ENCODE measurements at regions not wholly inside any gene's neighbourhood (a gene's known extent, or its start where the extent isn't known, plus 50 kb on each side); places are given as distances from the start of the nearest gene placed in this dataset.

DNA sequence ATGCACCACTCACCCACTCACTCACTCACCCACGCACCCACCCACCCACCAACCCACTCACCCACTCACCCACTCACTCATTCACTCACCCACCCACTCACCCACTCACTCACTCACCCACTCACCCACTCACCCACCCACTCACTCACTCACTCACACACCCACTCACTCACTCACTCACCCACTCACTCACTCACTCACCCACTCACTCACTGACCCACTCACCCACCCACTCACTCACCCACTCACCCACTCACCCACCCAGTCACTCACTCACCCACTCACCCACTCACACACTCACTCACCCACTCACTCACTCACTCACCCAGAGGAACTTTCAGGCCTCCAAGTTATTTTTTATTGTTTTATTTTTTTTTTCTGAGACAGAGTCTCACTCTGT, 93.1 kb upstream of the MKI67 start:
- WGBS, 2 donors, result 77 to 84% methylated on average over 1 of the region's 1 CpG
- Histone ChIP-seq H3K36me3 (ENCODE audit: control insufficient read depth in 2 of 2, insufficient read depth in 2 of 2, low read length in 1 of 2) (no peaks in the 10 kb centered on the region), H3K4me3 (ENCODE audit: low read depth in 1 of 2, low read length in 2 of 2) (no peak overlapping the region), H3K27ac (ENCODE audit: low read depth in 2 of 2, low read length in 1 of 2) (no peak overlapping the region), H3K9me3 (ENCODE audit: control insufficient read depth in 2 of 2, insufficient read depth in 1 of 2, low read depth in 1 of 2, low read length in 1 of 2) (no peaks in the 10 kb centered on the region), H3K4me1 (ENCODE audit: control insufficient read depth in 2 of 2, insufficient read depth in 2 of 2, low read length in 1 of 2) (no peaks in the 10 kb centered on the region), H3K27me3 (ENCODE audit: control insufficient read depth in 1 of 2, insufficient read depth in 2 of 2, low read length in 2 of 2) (no peaks in the 10 kb centered on the region)

DNA sequence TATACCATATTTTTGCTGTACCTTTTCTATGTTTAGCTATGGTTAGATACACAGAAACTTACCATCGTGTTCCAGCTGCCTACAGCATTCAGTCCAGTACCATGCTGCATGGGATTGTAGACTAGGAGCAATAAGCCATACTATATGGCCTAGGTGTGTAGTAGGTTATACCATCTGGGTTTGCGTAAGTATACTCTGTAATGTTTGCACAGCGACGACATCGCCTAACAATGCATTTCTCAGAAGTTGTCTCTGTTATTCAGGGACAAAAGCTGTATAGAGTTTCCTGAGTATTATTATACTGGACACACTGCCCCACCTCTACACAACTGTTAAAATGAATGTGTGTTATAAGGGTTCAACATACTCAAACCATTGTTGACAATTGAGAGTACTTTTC, 93.8 kb upstream of the MKI67 start:
- H3K36me3 ChIP-seq (ENCODE audit: control insufficient read depth in 2 of 2, insufficient read depth in 2 of 2, low read length in 1 of 2), result no peaks in the 10 kb centered on the region
- H3K4me3 ChIP-seq (ENCODE audit: low read depth in 1 of 2, low read length in 2 of 2), result no peak overlapping the region
- no peaks in the 10 kb centered on the region for H3K9me3 ChIP-seq (ENCODE audit: control insufficient read depth in 2 of 2, insufficient read depth in 1 of 2, low read depth in 1 of 2, low read length in 1 of 2)
- no peaks in the 10 kb centered on the region for H3K4me1 ChIP-seq (ENCODE audit: control insufficient read depth in 2 of 2, insufficient read depth in 2 of 2, low read length in 1 of 2)
- no peaks in the 10 kb centered on the region for H3K27me3 ChIP-seq (ENCODE audit: control insufficient read depth in 1 of 2, insufficient read depth in 2 of 2, low read length in 2 of 2)
- 76 to 81% methylated on average over 5 of the region's 5 CpGs for WGBS, 2 donors
- H3K27ac ChIP-seq (ENCODE audit: low read depth in 2 of 2, low read length in 1 of 2), result no peak overlapping the region

DNA sequence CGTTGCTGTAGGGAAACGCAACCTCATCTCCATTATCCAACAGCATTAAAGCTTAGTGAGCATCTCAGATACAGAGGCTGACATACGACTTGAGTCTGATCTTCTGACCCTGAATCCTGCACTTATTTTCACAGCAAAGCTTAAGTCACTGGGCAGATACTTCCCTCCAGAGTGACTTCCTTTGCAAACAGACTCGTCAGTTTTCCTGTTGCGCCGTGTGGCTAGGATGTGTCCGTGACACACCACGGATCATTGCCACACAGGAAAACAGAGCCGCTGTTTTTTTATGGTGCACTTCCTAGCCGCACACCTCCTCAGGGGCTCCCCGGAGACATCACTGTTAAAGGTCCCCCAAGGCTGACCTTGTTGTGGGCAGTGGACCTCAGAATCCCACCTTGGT, 94.9 kb upstream of the MKI67 start:
- H3K4me1 ChIP-seq (ENCODE audit: control insufficient read depth in 2 of 2, insufficient read depth in 2 of 2, low read length in 1 of 2), result no peaks in the 10 kb centered on the region
- H3K27me3 ChIP-seq (ENCODE audit: control insufficient read depth in 1 of 2, insufficient read depth in 2 of 2, low read length in 2 of 2), result no peaks in the 10 kb centered on the region
- no peaks in the 10 kb centered on the region for H3K36me3 ChIP-seq (ENCODE audit: control insufficient read depth in 2 of 2, insufficient read depth in 2 of 2, low read length in 1 of 2)
- H3K27ac ChIP-seq (ENCODE audit: low read depth in 2 of 2, low read length in 1 of 2), result no peak overlapping the region
- no peak overlapping the region for H3K4me3 ChIP-seq (ENCODE audit: low read depth in 1 of 2, low read length in 2 of 2)
- no peaks in the 10 kb centered on the region for H3K9me3 ChIP-seq (ENCODE audit: control insufficient read depth in 2 of 2, insufficient read depth in 1 of 2, low read depth in 1 of 2, low read length in 1 of 2)
- 57 to 60% methylated on average over 11 of the region's 11 CpGs for WGBS, 2 donors

DNA sequence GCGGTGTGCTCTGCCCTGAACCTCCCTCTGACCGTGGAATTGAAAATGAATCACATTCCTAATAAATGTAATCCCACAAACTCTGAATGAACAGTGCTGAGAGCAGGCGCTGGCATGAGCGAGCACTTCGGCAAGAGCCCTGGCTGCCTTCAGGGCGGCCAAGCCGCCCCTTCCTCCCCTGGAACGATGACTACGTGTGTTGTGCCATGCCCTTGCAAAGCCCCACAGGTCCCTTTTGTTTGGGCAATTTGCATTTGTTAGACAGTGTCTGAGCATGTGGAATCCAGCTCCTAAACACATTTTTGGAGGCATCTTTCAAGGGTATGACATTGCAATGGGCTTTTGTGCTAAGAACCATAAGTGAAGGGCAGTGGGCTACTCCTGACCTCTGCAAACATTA, 95.6 kb upstream of the MKI67 start:
- no peaks in the 10 kb centered on the region for H3K36me3 ChIP-seq (ENCODE audit: control insufficient read depth in 2 of 2, insufficient read depth in 2 of 2, low read length in 1 of 2)
- WGBS, 2 donors, result 59 to 64% methylated on average over 9 of the region's 9 CpGs
- H3K27ac ChIP-seq (ENCODE audit: low read depth in 2 of 2, low read length in 1 of 2), result no peak overlapping the region
- H3K4me3 ChIP-seq (ENCODE audit: low read depth in 1 of 2, low read length in 2 of 2), result no peak overlapping the region
- H3K9me3 ChIP-seq (ENCODE audit: control insufficient read depth in 2 of 2, insufficient read depth in 1 of 2, low read depth in 1 of 2, low read length in 1 of 2), result no peaks in the 10 kb centered on the region
- no peaks in the 10 kb centered on the region for H3K4me1 ChIP-seq (ENCODE audit: control insufficient read depth in 2 of 2, insufficient read depth in 2 of 2, low read length in 1 of 2)
- H3K27me3 ChIP-seq (ENCODE audit: control insufficient read depth in 1 of 2, insufficient read depth in 2 of 2, low read length in 2 of 2), result no peaks in the 10 kb centered on the region

DNA sequence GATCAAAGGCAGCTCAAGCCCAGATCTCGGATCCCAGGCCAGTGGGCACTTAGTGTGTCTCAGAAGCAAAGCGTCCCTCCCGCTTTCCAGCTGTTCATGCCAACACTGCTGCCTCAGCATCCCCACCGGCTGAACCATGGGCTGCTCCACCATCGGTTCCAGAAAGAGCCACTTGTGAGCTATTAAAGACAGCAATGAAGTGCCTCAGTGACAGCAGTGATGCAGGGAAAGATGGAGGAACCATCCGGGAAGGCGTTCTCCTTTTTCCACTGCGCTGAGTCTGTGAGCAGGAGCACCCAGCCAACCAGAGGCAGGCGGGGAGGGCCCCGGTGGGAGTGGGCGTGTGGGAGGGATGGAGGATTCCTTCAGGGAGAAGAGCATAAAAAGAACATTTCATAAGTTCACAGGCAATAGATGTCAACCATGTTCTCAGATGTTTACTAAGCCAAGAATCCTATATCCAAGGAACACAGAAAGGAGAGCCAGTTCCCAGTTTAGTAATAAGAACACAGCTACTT, 96.2 kb upstream of the MKI67 start:
- no peaks in the 10 kb centered on the region for H3K9me3 ChIP-seq (ENCODE audit: control insufficient read depth in 2 of 2, insufficient read depth in 1 of 2, low read depth in 1 of 2, low read length in 1 of 2)
- no peaks in the 10 kb centered on the region for H3K27me3 ChIP-seq (ENCODE audit: control insufficient read depth in 1 of 2, insufficient read depth in 2 of 2, low read length in 2 of 2)
- no peaks in the 10 kb centered on the region for H3K4me1 ChIP-seq (ENCODE audit: control insufficient read depth in 2 of 2, insufficient read depth in 2 of 2, low read length in 1 of 2)
- H3K27ac ChIP-seq (ENCODE audit: low read depth in 2 of 2, low read length in 1 of 2), result no peak overlapping the region
- WGBS, 2 donors, result 78 to 81% methylated on average over 11 of the region's 11 CpGs
- H3K36me3 ChIP-seq (ENCODE audit: control insufficient read depth in 2 of 2, insufficient read depth in 2 of 2, low read length in 1 of 2), result no peaks in the 10 kb centered on the region
- H3K4me3 ChIP-seq (ENCODE audit: low read depth in 1 of 2, low read length in 2 of 2), result no peak overlapping the region

DNA sequence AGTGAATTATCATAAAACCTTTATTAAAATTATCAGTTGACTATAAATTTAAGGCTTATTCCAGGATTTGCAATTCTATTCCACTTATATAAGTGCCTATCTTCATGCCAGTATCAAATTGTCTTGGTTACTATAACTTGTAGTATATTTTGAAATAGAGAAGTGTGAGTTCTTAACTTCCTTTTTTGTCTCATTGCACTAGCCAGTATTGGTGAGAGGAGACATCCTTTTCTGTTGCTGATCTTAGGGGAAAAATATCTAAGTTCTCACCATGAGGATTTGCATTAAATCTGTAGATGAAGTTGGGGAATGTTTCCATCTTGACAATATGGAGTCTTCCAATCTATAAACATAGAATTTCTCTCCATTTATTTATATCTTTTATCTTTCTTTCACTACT, 104.2 kb upstream of the MKI67 start:
- H3K4me1 ChIP-seq (ENCODE audit: control insufficient read depth in 2 of 2, insufficient read depth in 2 of 2, low read length in 1 of 2), result no peaks in the 10 kb centered on the region
- peaks cover 0 to 8% of the 10 kb centered on the region in 2 donors for H3K9me3 ChIP-seq (ENCODE audit: control insufficient read depth in 2 of 2, insufficient read depth in 1 of 2, low read depth in 1 of 2, low read length in 1 of 2)
- peaks cover 0 to 2% of the 10 kb centered on the region in 2 donors for H3K27me3 ChIP-seq (ENCODE audit: control insufficient read depth in 1 of 2, insufficient read depth in 2 of 2, low read length in 2 of 2)
- no peak overlapping the region for H3K4me3 ChIP-seq (ENCODE audit: low read depth in 1 of 2, low read length in 2 of 2)
- no peaks in the 10 kb centered on the region for H3K36me3 ChIP-seq (ENCODE audit: control insufficient read depth in 2 of 2, insufficient read depth in 2 of 2, low read length in 1 of 2)
- H3K27ac ChIP-seq (ENCODE audit: low read depth in 2 of 2, low read length in 1 of 2), result no peak overlapping the region

DNA sequence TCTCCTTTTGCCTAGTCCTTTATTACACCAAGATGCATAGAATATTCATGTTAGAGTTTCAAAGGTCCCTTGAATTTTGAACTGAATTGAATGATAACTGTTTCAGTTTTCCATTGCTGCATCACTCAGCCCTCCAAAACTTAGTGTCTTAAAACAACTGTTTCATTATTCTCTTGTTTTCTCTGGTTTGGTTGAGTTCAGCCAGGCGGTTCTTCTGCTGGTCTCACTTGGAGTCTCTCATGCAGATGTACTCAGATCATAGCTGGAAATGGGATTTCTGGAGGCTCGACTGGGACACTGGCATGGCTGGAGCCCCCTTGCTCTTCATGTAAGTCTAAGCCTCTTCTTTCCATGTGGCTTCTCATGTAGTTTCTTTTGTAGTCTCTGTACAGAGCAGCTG, 107.2 kb upstream of the MKI67 start:
- Histone ChIP-seq H3K4me1 (ENCODE audit: control insufficient read depth in 2 of 2, insufficient read depth in 2 of 2, low read length in 1 of 2) (no peaks in the 10 kb centered on the region), H3K36me3 (ENCODE audit: control insufficient read depth in 2 of 2, insufficient read depth in 2 of 2, low read length in 1 of 2) (no peaks in the 10 kb centered on the region), H3K9me3 (ENCODE audit: control insufficient read depth in 2 of 2, insufficient read depth in 1 of 2, low read depth in 1 of 2, low read length in 1 of 2) (peaks cover 0 to 10% of the 10 kb centered on the region in 2 donors), H3K27me3 (ENCODE audit: control insufficient read depth in 1 of 2, insufficient read depth in 2 of 2, low read length in 2 of 2) (peaks cover 0 to 2% of the 10 kb centered on the region in 2 donors), H3K27ac (ENCODE audit: low read depth in 2 of 2, low read length in 1 of 2) (no peak overlapping the region), H3K4me3 (ENCODE audit: low read depth in 1 of 2, low read length in 2 of 2) (no peak overlapping the region)
- WGBS, 2 donors, result 77 to 85% methylated on average over 2 of the region's 2 CpGs

DNA sequence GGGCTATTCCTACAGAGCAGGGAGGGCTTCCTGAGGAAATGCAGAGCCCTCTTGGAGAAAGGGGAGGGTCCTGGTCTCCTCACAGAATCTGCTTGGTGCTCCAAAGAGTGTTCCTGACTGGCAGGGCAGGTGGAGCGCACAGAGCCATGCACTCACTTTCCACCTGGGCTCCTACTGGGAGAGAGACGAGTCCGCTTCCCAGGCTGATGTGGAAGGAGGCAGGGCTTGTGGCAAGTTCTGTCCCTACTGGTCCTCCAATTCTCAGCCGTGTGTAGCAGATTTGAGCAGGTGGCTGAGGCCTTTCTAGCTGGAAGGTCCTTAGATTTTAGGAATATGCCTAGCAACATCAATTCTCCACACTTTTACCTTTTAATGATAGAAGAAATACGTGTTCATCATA, 111.5 kb upstream of the MKI67 start:
- WGBS, 2 donors, result 70 to 72% methylated on average over 5 of the region's 5 CpGs
- peaks cover 0 to 2% of the 10 kb centered on the region in 2 donors for H3K27me3 ChIP-seq (ENCODE audit: control insufficient read depth in 1 of 2, insufficient read depth in 2 of 2, low read length in 2 of 2)
- H3K9me3 ChIP-seq (ENCODE audit: control insufficient read depth in 2 of 2, insufficient read depth in 1 of 2, low read depth in 1 of 2, low read length in 1 of 2), result peaks cover 0 to 10% of the 10 kb centered on the region in 2 donors
- H3K36me3 ChIP-seq (ENCODE audit: control insufficient read depth in 2 of 2, insufficient read depth in 2 of 2, low read length in 1 of 2), result no peaks in the 10 kb centered on the region
- no peak overlapping the region for H3K4me3 ChIP-seq (ENCODE audit: low read depth in 1 of 2, low read length in 2 of 2)
- H3K4me1 ChIP-seq (ENCODE audit: control insufficient read depth in 2 of 2, insufficient read depth in 2 of 2, low read length in 1 of 2), result no peaks in the 10 kb centered on the region
- no peak overlapping the region for H3K27ac ChIP-seq (ENCODE audit: low read depth in 2 of 2, low read length in 1 of 2)

DNA sequence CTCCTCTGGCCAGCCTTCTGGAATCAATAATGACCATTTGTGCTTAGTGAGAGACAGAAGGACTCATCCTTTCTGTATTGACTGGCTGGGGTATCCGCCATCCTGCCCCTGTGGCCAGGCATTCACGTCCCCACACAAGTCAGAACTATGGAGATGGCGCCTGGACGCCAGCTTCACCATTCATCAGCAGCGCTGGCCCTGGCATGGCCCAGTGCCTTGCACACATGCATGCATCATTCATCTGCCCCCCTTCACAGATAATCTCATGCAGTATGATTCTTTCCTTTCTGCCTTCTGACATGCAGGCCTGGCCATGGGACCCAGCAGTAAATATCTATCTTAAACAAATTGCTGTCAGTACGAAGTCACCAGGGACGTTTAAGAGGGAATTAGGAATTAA, 114.8 kb upstream of the MKI67 start:
- Histone ChIP-seq H3K9me3 (ENCODE audit: control insufficient read depth in 2 of 2, insufficient read depth in 1 of 2, low read depth in 1 of 2, low read length in 1 of 2) (peaks cover 0 to 2% of the 10 kb centered on the region in 2 donors), H3K4me1 (ENCODE audit: control insufficient read depth in 2 of 2, insufficient read depth in 2 of 2, low read length in 1 of 2) (no peaks in the 10 kb centered on the region), H3K4me3 (ENCODE audit: low read depth in 1 of 2, low read length in 2 of 2) (no peak overlapping the region), H3K36me3 (ENCODE audit: control insufficient read depth in 2 of 2, insufficient read depth in 2 of 2, low read length in 1 of 2) (no peaks in the 10 kb centered on the region), H3K27me3 (ENCODE audit: control insufficient read depth in 1 of 2, insufficient read depth in 2 of 2, low read length in 2 of 2) (no peaks in the 10 kb centered on the region), H3K27ac (ENCODE audit: low read depth in 2 of 2, low read length in 1 of 2) (no peak overlapping the region)
- 80 to 83% methylated on average over 7 of the region's 7 CpGs for WGBS, 2 donors

DNA sequence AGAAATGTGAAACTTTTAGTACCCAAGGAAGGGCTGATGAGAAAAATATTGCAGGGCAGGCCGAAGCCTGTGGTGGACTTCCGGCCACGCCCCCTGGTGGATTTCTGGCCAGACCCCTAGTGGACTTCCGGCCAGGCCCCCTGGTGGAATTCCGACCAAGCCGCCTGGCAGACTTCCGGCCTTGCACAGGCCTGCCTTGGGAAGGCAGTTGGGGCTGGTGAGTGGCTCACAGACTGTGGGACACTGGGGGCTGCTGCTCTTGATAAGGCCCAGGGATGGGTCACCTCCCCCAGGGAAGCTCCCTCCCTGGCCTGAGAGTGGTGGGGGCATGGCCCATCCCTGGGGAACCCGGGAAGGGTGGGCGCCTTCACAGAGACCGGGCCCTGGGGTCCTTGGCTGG, 116.4 kb upstream of the MKI67 start:
- H3K27ac ChIP-seq (ENCODE audit: low read depth in 2 of 2, low read length in 1 of 2), result no peak overlapping the region
- H3K9me3 ChIP-seq (ENCODE audit: control insufficient read depth in 2 of 2, insufficient read depth in 1 of 2, low read depth in 1 of 2, low read length in 1 of 2), result no peaks in the 10 kb centered on the region
- H3K27me3 ChIP-seq (ENCODE audit: control insufficient read depth in 1 of 2, insufficient read depth in 2 of 2, low read length in 2 of 2), result no peaks in the 10 kb centered on the region
- H3K4me1 ChIP-seq (ENCODE audit: control insufficient read depth in 2 of 2, insufficient read depth in 2 of 2, low read length in 1 of 2), result peaks cover 0 to 2% of the 10 kb centered on the region in 2 donors
- H3K36me3 ChIP-seq (ENCODE audit: control insufficient read depth in 2 of 2, insufficient read depth in 2 of 2, low read length in 1 of 2), result no peaks in the 10 kb centered on the region
- 75 to 79% methylated on average over 10 of the region's 10 CpGs for WGBS, 2 donors
- H3K4me3 ChIP-seq (ENCODE audit: low read depth in 1 of 2, low read length in 2 of 2), result no peak overlapping the region
